ENCODE measurements at regions not wholly inside any gene's neighbourhood (a gene's known extent, or its start where the extent isn't known, plus 50 kb on each side); places are given as distances from the start of the nearest gene placed in this dataset.

GRCh38 chr17:33983824-33984574, 271.1 kb upstream of the CCL2 start:
- TF ChIP-seq CTCF (conservative IDR thresholded peaks at IDR 0.05 in 1 of 2, IDR thresholded peaks at IDR 0.05 in 1 of 2; ENCODE audit: low read depth in 1 of 2, low read length in 2 of 2) (no peak), EZH2 (IDR thresholded peaks at IDR 0.05; ENCODE audit: low read length, missing control alignments) (no peak)

All from fibroblast of lung (primary cell).